ENCODE measurements at regions not wholly inside any gene's neighbourhood (a gene's known extent, or its start where the extent isn't known, plus 50 kb on each side); places are given as distances from the start of the nearest gene placed in this dataset.

- TF ChIP-seq MAX (IDR thresholded peaks at IDR 0.05), result no peak
- TF ChIP-seq TCF12 (IDR thresholded peaks at IDR 0.05; ENCODE audit: low read depth), result no peak
- no peak for TF ChIP-seq REST (IDR thresholded peaks at IDR 0.05; ENCODE audit: low read depth)
- TF ChIP-seq EP300 (IDR thresholded peaks at IDR 0.05; ENCODE audit: borderline replicate concordance), result no peak
- TF ChIP-seq RAD21 (IDR thresholded peaks at IDR 0.05; ENCODE audit: low read depth), result no peak
- no peak for TF ChIP-seq YY1 (IDR thresholded peaks at IDR 0.05; ENCODE audit: low read depth)
- TF ChIP-seq FOXM1 (IDR thresholded peaks at IDR 0.05; ENCODE audit: borderline replicate concordance, low read depth), result no peak
- no peak for TF ChIP-seq EGR1 (IDR thresholded peaks at IDR 0.05)
- no peak for TF ChIP-seq TAF1 (IDR thresholded peaks at IDR 0.05; ENCODE audit: low read depth)
- TF ChIP-seq ZBTB7A (IDR thresholded peaks at IDR 0.05; ENCODE audit: low read depth), result no peak
Measured at GRCh38 chr4:32147446-32148085, 1427.4 kb downstream of the PCDH7 start.
